ENCODE measurements at regions not wholly inside any gene's neighbourhood (a gene's known extent, or its start where the extent isn't known, plus 50 kb on each side); places are given as distances from the start of the nearest gene placed in this dataset.

DNA sequence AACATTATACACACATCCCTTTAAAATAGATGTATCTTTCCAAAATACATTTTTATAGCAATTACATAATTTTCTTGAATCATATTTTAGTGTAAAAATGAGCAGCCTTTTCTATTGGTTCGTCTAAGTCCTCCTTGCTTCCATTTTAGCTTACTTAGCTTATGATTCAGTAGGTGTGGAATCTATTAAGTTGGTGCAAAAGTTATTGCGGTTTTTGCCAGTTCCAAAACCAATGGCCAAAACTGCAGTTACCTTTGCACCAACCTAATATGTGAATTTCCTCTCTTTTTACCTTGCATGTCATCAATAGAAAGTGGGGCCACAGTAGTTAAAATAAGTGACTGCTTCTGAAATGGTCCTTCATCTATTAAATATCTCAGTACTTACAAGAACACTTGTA lies 279.0 kb downstream of the OTUD1 start:
- TF ChIP-seq, protein P1, sequence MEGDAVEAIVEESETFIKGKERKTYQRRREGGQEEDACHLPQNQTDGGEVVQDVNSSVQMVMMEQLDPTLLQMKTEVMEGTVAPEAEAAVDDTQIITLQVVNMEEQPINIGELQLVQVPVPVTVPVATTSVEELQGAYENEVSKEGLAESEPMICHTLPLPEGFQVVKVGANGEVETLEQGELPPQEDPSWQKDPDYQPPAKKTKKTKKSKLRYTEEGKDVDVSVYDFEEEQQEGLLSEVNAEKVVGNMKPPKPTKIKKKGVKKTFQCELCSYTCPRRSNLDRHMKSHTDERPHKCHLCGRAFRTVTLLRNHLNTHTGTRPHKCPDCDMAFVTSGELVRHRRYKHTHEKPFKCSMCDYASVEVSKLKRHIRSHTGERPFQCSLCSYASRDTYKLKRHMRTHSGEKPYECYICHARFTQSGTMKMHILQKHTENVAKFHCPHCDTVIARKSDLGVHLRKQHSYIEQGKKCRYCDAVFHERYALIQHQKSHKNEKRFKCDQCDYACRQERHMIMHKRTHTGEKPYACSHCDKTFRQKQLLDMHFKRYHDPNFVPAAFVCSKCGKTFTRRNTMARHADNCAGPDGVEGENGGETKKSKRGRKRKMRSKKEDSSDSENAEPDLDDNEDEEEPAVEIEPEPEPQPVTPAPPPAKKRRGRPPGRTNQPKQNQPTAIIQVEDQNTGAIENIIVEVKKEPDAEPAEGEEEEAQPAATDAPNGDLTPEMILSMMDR (IDR thresholded peaks at IDR 0.05 in 4 of 5, conservative IDR thresholded peaks at IDR 0.05 in 1 of 5): no peak
- no peak for TF ChIP-seq POLR2A (IDR thresholded peaks at IDR 0.05)

All from gastrocnemius medialis (tissue), 4 donors.